ENCODE measurements at regions not wholly inside any gene's neighbourhood (a gene's known extent, or its start where the extent isn't known, plus 50 kb on each side); places are given as distances from the start of the nearest gene placed in this dataset.

GRCh38 chr3:137330246-137330645 is 372.5 kb downstream of the IL20RB start:
- Histone ChIP-seq H4K91ac (ENCODE audit: insufficient read depth, low read depth, low read length) (no peak overlapping the region), H3K4me3 (ENCODE audit: insufficient read depth, low read depth, low read length) (no peak overlapping the region), H3K9me3 (ENCODE audit: control insufficient read depth, insufficient read depth, low read length) (peaks cover 13% of the 10 kb centered on the region), H2AK5ac (ENCODE audit: low read depth, low read length) (no peak overlapping the region), H3K4ac (ENCODE audit: low read depth, low read length) (no peak overlapping the region), H2BK120ac (ENCODE audit: low read depth, low read length) (no peak overlapping the region), H3K14ac (replicated peaks; ENCODE audit: low read depth, low read length) (no peak overlapping the region), H2BK20ac (ENCODE audit: low read depth, low read length) (no peak overlapping the region), H2AK9ac (replicated peaks; ENCODE audit: low read depth, low read length, poor library complexity) (no peak overlapping the region), H2AFZ (replicated peaks; ENCODE audit: low read length, poor library complexity) (no peak overlapping the region), H4K20me1 (ENCODE audit: insufficient read depth, low read length) (no peaks in the 10 kb centered on the region), H2BK15ac (ENCODE audit: low read depth, low read length) (no peak overlapping the region), H4K8ac (ENCODE audit: low read depth in 2 of 2, low read length in 2 of 2) (no peak overlapping the region), H3K9ac (ENCODE audit: low read depth, low read length) (no peak overlapping the region), H3K27me3 (ENCODE audit: control insufficient read depth, insufficient read depth, low read length) (no peaks in the 10 kb centered on the region), H3K23ac (ENCODE audit: low read depth, low read length) (no peak overlapping the region), H2BK5ac (ENCODE audit: low read depth, low read length, poor library complexity, severe bottlenecking) (no peak overlapping the region), H3K4me2 (ENCODE audit: low read depth, low read length) (no peak overlapping the region), H4K5ac (ENCODE audit: low read depth, low read length) (no peak overlapping the region), H3K56ac (ENCODE audit: extremely low read depth, insufficient read depth, low read length) (no peak overlapping the region), H3K4me1 (ENCODE audit: control insufficient read depth, insufficient read depth, low read length) (no peaks in the 10 kb centered on the region), H3K18ac (ENCODE audit: low read depth, low read length) (no peak overlapping the region), H3K9me1 (ENCODE audit: insufficient read depth, low read length) (no peaks in the 10 kb centered on the region), H3K36me3 (ENCODE audit: control insufficient read depth, insufficient read depth, low read length) (no peaks in the 10 kb centered on the region), H3K79me1 (ENCODE audit: low read depth in 1 of 2, low read length in 2 of 2) (no peaks in the 10 kb centered on the region), H3K27ac (ENCODE audit: insufficient read depth, low read length) (no peak overlapping the region)
- POLR2A ChIA-PET (ENCODE audit: unreplicated experiment), result no interaction called here
- TF ChIP-seq MXI1 (IDR thresholded peaks at IDR 0.05; ENCODE audit: borderline replicate concordance, low read depth, low read length), result no peak
- no peak for TF ChIP-seq MAFK (IDR thresholded peaks at IDR 0.05; ENCODE audit: low read depth, low read length)
- no peak for TF ChIP-seq BHLHE40 (IDR thresholded peaks at IDR 0.05; ENCODE audit: low read depth, low read length)
- CTCF ChIA-PET, result no interaction called here
- dilution Hi-C loops (cut with HindIII; ENCODE audit: low sequenced_read_pairs, unreplicated experiment), result no loop called here
- no peak for ATAC-seq (ENCODE audit: low read depth)
- DNase-seq, result no peak
- in situ Hi-C loops (cut with MboI; ENCODE audit: low sequenced_read_pairs), result no loop called here
- BruUV-seq (replicated peaks), result no TSS peak
- intact Hi-C loops (cut with micrococcal nuclease), result no loop called here
- no CpG with 5 or more reads among the region's 3 CpGs for WGBS, 2 experiments (ENCODE audit: extremely low coverage in 2 of 2, insufficient read length in 1 of 2)
